Type B pancreatic cell (in vitro differentiated cells): ENCODE measurements at regions not wholly inside any gene's neighbourhood (a gene's known extent, or its start where the extent isn't known, plus 50 kb on each side); places are given as distances from the start of the nearest gene placed in this dataset.
"Not testable (repeated sequence)": the region's sequence is repeated elsewhere in the genome, so short reads cannot be mapped to it uniquely, and the experiment has no call there.

Experiments used
- DNase-seq: peaks from one replicate; pipeline ENCODE4 v3.0.0; 2021; ENCODE audit warnings: mixed read lengths; ENCODE audit not compliant: unreplicated experiment; ENCODE audit errors: extremely low spot score
- H3K27ac Mint-ChIP-seq: 2 replicates; pipeline ENCODE4 v1.8.0; 2021; ENCODE audit warnings: mild to moderate bottlenecking, mixed read lengths
- H3K27me3 Mint-ChIP-seq: 2 replicates; pipeline ENCODE4 v1.8.0; 2021; ENCODE audit warnings: mixed read lengths
- H3K36me3 Mint-ChIP-seq: 2 replicates; pipeline ENCODE4 v1.8.0; 2021; ENCODE audit warnings: mixed read lengths
- H3K4me1 Mint-ChIP-seq: one replicate; pipeline ENCODE4 v1.8.0; 2021; ENCODE audit warnings: mixed read lengths; ENCODE audit not compliant: unreplicated experiment
- H3K4me3 Mint-ChIP-seq: 2 replicates; pipeline ENCODE4 v1.8.0; 2021; ENCODE audit warnings: mild to moderate bottlenecking, mixed read lengths
- H3K9me3 Mint-ChIP-seq: 2 replicates; pipeline ENCODE4 v1.8.0; 2021; ENCODE audit warnings: mixed read lengths
- CTCF ChIP-seq: fragments of 200-600 bp; sonication (generic); conservative IDR thresholded peaks from 2 replicates; pipeline ENCODE4 v1.5.0; 2021; ENCODE audit warnings: antibody characterized with exemption, mild to moderate bottlenecking

DNA sequence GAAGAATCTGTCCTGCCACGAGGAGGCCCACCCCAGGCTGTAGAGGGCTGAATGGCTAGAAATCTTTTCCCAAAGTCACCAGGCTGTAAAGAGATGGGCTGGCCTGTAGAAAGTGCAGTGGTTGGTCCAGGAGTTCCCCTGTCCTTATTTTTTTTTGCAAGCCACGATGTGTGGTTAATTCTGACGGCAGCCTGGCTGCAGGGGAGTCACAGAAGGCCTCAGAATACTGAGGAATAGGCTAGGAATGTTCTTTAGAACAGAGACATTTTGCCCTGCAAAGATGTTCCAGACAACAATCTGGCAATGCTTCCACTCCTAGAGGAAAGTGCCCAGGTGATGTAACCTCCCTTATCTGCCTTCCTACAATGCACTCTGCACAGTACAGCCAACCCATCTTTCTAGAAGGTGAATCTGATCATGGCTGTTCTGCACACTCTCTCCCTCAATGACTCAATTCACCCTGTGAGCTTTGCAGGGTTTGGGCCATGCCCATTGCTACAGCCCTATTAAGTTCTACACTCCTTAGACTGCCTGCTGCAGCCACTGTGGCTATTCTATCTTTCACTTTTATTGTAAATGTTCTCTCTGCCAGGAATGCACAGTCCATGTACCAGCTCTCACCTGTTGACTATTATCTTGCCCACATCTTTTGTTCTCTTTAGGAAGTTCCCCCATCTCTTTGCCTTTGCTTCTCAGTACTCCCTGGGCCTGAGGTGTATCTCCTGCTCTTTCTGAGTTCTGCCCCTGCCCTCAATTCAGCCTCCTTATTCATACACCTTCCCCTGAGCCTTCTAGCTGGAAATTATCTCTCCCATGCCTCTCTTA is 377.8 kb upstream of the CLINT1 start:
- Mint-ChIP-seq H3K4me3 (no peak overlapping the region), H3K27me3 (peaks cover 6% of the 10 kb centered on the region), H3K4me1 (peaks cover 13% of the 10 kb centered on the region), H3K27ac (no peak overlapping the region), H3K9me3 (no peaks in the 10 kb centered on the region), H3K36me3 (no peaks in the 10 kb centered on the region)
- no peak for TF ChIP-seq CTCF
- DNase-seq = no peak

- Mint-ChIP-seq H3K36me3 (no peaks in the 10 kb centered on the region), H3K27ac (no peak overlapping the region), H3K27me3 (peaks cover 1% of the 10 kb centered on the region), H3K9me3 (no peaks in the 10 kb centered on the region), H3K4me1 (peaks cover 13% of the 10 kb centered on the region), H3K4me3 (no peak overlapping the region)
- no peak for DNase-seq
- TF ChIP-seq CTCF = no peak
Measured at GRCh38 chr5:158235159-158235547, 376.2 kb upstream of the CLINT1 start.

GRCh38 chr5:158234323-158235158 is 375.6 kb upstream of the CLINT1 start:
- DNase-seq = no peak
- Mint-ChIP-seq H3K36me3 (no peaks in the 10 kb centered on the region), H3K4me3 (no peak overlapping the region), H3K4me1 (peaks cover 13% of the 10 kb centered on the region), H3K27me3 (no peaks in the 10 kb centered on the region), H3K9me3 (no peaks in the 10 kb centered on the region), H3K27ac (no peak overlapping the region)
- no peak for TF ChIP-seq CTCF

DNA sequence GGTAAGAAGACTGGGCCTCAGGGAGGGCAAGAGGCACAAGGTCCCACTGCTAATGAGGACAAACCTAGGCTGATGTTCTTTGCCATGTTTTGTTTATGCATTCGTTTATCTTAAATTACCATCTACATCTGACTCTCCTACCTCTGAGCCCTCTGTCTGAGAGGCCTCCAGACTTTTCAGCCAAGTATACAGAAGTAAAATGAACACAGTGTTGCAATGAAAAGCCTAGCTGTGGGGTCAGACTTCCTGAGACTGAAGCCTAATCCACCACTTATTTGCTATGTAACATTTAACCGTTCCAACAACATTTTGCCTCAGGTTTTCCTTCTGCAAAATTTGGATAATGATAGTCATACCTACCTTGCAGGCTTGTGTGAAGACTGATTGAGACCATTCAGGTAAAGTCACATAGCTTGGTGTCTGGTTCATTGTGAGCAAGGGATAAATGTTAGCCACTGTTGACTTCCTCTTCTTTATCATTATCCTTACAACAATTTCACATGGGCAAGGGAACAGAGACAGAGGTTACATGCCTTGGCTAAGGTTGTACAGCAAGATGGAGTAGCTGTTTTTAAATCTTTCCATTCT is 374.9 kb upstream of the CLINT1 start:
- Mint-ChIP-seq H3K9me3 (no peaks in the 10 kb centered on the region), H3K27ac (no peak overlapping the region), H3K36me3 (no peaks in the 10 kb centered on the region), H3K27me3 (no peaks in the 10 kb centered on the region), H3K4me3 (no peak overlapping the region), H3K4me1 (peaks cover 13% of the 10 kb centered on the region)
- no peak for TF ChIP-seq CTCF
- DNase-seq = no peak

DNA sequence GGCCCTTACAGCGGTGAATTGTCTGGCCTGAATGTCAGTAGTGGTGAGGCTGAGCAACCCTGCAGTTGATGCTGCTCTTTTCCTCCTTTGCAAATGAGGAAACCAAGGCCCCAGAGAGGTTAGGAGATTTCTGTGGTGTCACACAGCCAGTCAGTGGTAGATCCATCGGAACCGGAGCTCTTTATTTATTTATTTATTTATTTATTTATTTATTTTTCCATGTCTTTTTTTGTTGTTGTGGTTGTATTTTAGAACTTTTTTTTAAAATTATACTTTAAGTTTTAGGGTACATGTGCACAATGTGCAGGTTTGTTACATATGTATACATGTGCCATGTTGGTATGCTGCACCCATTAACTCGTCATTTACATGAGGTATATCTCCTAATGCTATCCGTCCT is 368.4 kb upstream of the CLINT1 start:
- H3K9me3 Mint-ChIP-seq, H3K27ac Mint-ChIP-seq, H3K27me3 Mint-ChIP-seq, DNase-seq, H3K4me3 Mint-ChIP-seq, H3K36me3 Mint-ChIP-seq: not testable (repeated sequence)
- H3K4me1 Mint-ChIP-seq = peaks cover 16% of the 10 kb centered on the region

DNA sequence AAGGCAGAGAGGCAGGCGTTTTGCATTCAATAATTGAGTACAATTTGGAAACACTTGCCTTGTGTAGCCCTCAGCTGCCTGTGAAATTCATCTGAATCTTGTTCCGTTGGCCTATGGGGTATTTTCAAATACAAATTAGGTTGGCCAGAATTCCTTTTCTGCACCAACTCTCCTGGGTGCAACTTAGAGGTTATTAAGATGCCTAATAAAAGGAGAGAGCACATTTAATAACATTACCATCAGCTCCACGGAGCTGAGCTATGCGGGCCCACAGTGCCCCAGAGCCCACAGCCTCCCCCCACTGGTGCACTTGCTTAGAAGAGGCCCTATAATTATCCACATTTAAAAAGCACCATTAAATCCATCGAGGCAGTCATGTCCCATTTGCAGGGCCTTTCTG is 367.6 kb upstream of the CLINT1 start:
- no peaks in the 10 kb centered on the region for H3K9me3 Mint-ChIP-seq
- peaks cover 16% of the 10 kb centered on the region for H3K4me1 Mint-ChIP-seq
- TF ChIP-seq CTCF = no peak
- H3K4me3 Mint-ChIP-seq = no peak overlapping the region
- no peak for DNase-seq
- no peaks in the 10 kb centered on the region for H3K36me3 Mint-ChIP-seq
- H3K27ac Mint-ChIP-seq = no peak overlapping the region
- no peaks in the 10 kb centered on the region for H3K27me3 Mint-ChIP-seq
